SK-N-SH (cell line): ENCODE measurements at regions not wholly inside any gene's neighbourhood (a gene's known extent, or its start where the extent isn't known, plus 50 kb on each side); places are given as distances from the start of the nearest gene placed in this dataset.

Experiments used
- CTCF ChIP-seq: fragments of 200-600 bp; sonication (generic); IDR thresholded peaks from 2 replicates; pipeline ENCODE4 v1.6.1; 2017; ENCODE audit warnings: antibody characterized with exemption, mild to moderate bottlenecking, moderate library complexity
- EP300 ChIP-seq, 2 experiments: IDR thresholded peaks; 2 replicates each; pipeline versions ENCODE4 v1.4.0 to v1.6.1; 2012; ENCODE audit warnings: borderline replicate concordance in 1 of 2, low read depth in 1 of 2, low read length in 1 of 2
- JUND ChIP-seq: IDR thresholded peaks from 2 replicates; pipeline ENCODE4 v1.4.0; 2012
- MEF2A ChIP-seq: IDR thresholded peaks from 2 replicates; pipeline ENCODE4 v1.4.0; 2012; ENCODE audit warnings: low read depth, borderline replicate concordance
- MXI1 ChIP-seq: IDR thresholded peaks from 2 replicates; pipeline ENCODE4 v1.6.1; 2012; ENCODE audit warnings: mild to moderate bottlenecking, low read depth, low read length, improper control_type of control experiment
- POLR2AphosphoS5 ChIP-seq: IDR thresholded peaks from 2 replicates; pipeline ENCODE4 v1.6.1; 2012; ENCODE audit warnings: low read depth, low read length
- RAD21 ChIP-seq: IDR thresholded peaks from 2 replicates; pipeline ENCODE4 v1.6.1; 2012; ENCODE audit warnings: mild to moderate bottlenecking, low read length
- USF2 ChIP-seq: fragments of 150-350 bp; IDR thresholded peaks from 2 replicates; pipeline ENCODE4 v1.6.1; 2017; ENCODE audit warnings: antibody characterized with exemption, low read length, low read depth, borderline replicate concordance

- TF ChIP-seq CTCF (no peak), POLR2AphosphoS5 (no peak), EP300 (IDR thresholded peaks at IDR 0.05; ENCODE audit: borderline replicate concordance in 1 of 2, low read depth in 1 of 2, low read length in 1 of 2) (no peak), RAD21 (no peak), MXI1 (no peak), JUND (no peak), MEF2A (no peak), USF2 (no peak)
Measured at GRCh38 chr17:65366102-65366844, 195.2 kb downstream of the AXIN2 start.
